Neural cell (in vitro differentiated cells): ENCODE measurements at regions not wholly inside any gene's neighbourhood (a gene's known extent, or its start where the extent isn't known, plus 50 kb on each side); places are given as distances from the start of the nearest gene placed in this dataset.

Source experiments
- H2AFZ ChIP-seq: fragments of 200-600, 300-800 bp; sonication (generic), shearing (Covaris generic); 2 replicates; pipeline ENCODE4 v1.6.0; 2014; ENCODE audit warnings: low read depth, mild to moderate bottlenecking, antibody characterized with exemption, low read length, moderate library complexity
- H3F3A ChIP-seq: fragments of 200-600 bp; shearing (Covaris generic); 2 replicates; pipeline ENCODE4 v1.6.1; 2016; ENCODE audit warnings: mild to moderate bottlenecking, moderate library complexity, mixed read lengths, antibody characterized with exemption, low read length; ENCODE audit not compliant: insufficient read depth, poor library complexity, severe bottlenecking
- H3K27ac ChIP-seq: fragments of 200-600, 300-800 bp; sonication (generic), shearing (Covaris generic); 2 replicates; pipeline ENCODE4 v1.5.1; 2014; ENCODE audit warnings: mild to moderate bottlenecking, low read length, moderate library complexity
- H3K27me3 ChIP-seq: fragments of 300-800, 200-600 bp; sonication (generic), shearing (Covaris generic); 2 replicates; pipeline ENCODE4 v1.6.0; 2014; ENCODE audit warnings: mild to moderate bottlenecking, low read depth, low read length, moderate library complexity; ENCODE audit not compliant: insufficient read depth
- H3K36me3 ChIP-seq: fragments of 300-800, 200-600 bp; sonication (generic), shearing (Covaris generic); 2 replicates; pipeline ENCODE4 v1.5.1; 2014; ENCODE audit warnings: mild to moderate bottlenecking, antibody characterized with exemption, low read length, moderate library complexity; ENCODE audit not compliant: insufficient read depth
- H3K4me2 ChIP-seq: fragments of 300-800, 200-600 bp; sonication (generic), shearing (Covaris generic); 2 replicates; pipeline ENCODE4 v1.6.0; 2014; ENCODE audit warnings: mild to moderate bottlenecking, low read length
- H3K4me3 ChIP-seq: fragments of 300-800, 200-600 bp; sonication (generic), shearing (Covaris generic); 2 replicates; pipeline ENCODE4 v1.5.1; 2014; ENCODE audit warnings: mild to moderate bottlenecking, low read length, moderate library complexity
- H3K79me2 ChIP-seq: fragments of 200-600 bp; shearing (Covaris generic); replicated peaks from 2 replicates; pipeline ENCODE4 v1.6.0; 2014; ENCODE audit warnings: mild to moderate bottlenecking, low read length, moderate library complexity; ENCODE audit not compliant: insufficient read depth
- H3K9ac ChIP-seq: fragments of 300-800, 200-600 bp; sonication (generic), shearing (Covaris generic); 2 replicates; pipeline ENCODE4 v1.6.1; 2016; ENCODE audit warnings: mild to moderate bottlenecking, low read length, mixed read lengths
- H3K9me2 ChIP-seq: fragments of 200-600 bp; shearing (Covaris generic); 2 replicates; pipeline ENCODE4 v1.6.1; 2016; ENCODE audit warnings: mild to moderate bottlenecking, low read length, mixed read lengths; ENCODE audit not compliant: insufficient read depth
- H3K9me3 ChIP-seq: fragments of 200-600, 300-800 bp; sonication (generic), shearing (Covaris generic); 2 replicates; pipeline ENCODE4 v1.6.1; 2016; ENCODE audit warnings: mild to moderate bottlenecking, mixed run types, low read length, moderate library complexity, mixed read lengths
- H4K20me1 ChIP-seq: fragments of 200-600 bp; shearing (Covaris generic); 2 replicates; pipeline ENCODE4 v1.6.1; 2016; ENCODE audit warnings: mild to moderate bottlenecking, mixed run types; ENCODE audit not compliant: insufficient read depth
- CTCF ChIP-seq: fragments of 450-650 bp; IDR thresholded peaks from 2 replicates; pipeline ENCODE4 v1.5.1; 2014; ENCODE audit warnings: antibody characterized with exemption, mild to moderate bottlenecking, moderate library complexity; ENCODE audit not compliant: poor library complexity, severe bottlenecking
- EP300 ChIP-seq: fragments of 450-650 bp; conservative IDR thresholded peaks from 2 replicates; pipeline ENCODE4 v1.6.1; 2014; ENCODE audit warnings: antibody characterized with exemption, mild to moderate bottlenecking, moderate library complexity; ENCODE audit not compliant: poor library complexity, severe bottlenecking
- EZH2 ChIP-seq: fragments of 200-600, 300-800 bp; shearing (Covaris generic), sonication (generic); IDR thresholded peaks from 2 replicates; pipeline ENCODE4 v1.6.1; 2014; ENCODE audit warnings: antibody characterized with exemption, low read length, borderline replicate concordance, mild to moderate bottlenecking; ENCODE audit not compliant: insufficient read depth, poor library complexity, severe bottlenecking
- MXI1 ChIP-seq: fragments of 450-650 bp; conservative IDR thresholded peaks from 2 replicates; pipeline ENCODE4 v1.6.1; 2014; ENCODE audit warnings: antibody characterized with exemption, mild to moderate bottlenecking; ENCODE audit not compliant: poor library complexity, severe bottlenecking
- POLR2AphosphoS5 ChIP-seq: IDR thresholded peaks from 2 replicates; pipeline ENCODE4 v1.6.1; 2012
- RAD21 ChIP-seq: fragments of 450-650 bp; conservative IDR thresholded peaks from 2 replicates; pipeline ENCODE4 v1.6.1; 2014; ENCODE audit warnings: antibody characterized with exemption, mild to moderate bottlenecking, moderate library complexity
- REST ChIP-seq: IDR thresholded peaks from 2 replicates; pipeline ENCODE4 v1.6.1; 2012; ENCODE audit warnings: borderline replicate concordance
- SMC3 ChIP-seq: fragments of 450-650 bp; conservative IDR thresholded peaks from 2 replicates; pipeline ENCODE4 v1.6.1; 2014; ENCODE audit warnings: antibody characterized with exemption, mild to moderate bottlenecking, moderate library complexity; ENCODE audit not compliant: poor library complexity
- TAF1 ChIP-seq: IDR thresholded peaks from 2 replicates; pipeline ENCODE4 v1.6.1; 2012; ENCODE audit warnings: low read depth

- no peaks in the 10 kb centered on the region for H3K27me3 ChIP-seq
- H3F3A ChIP-seq, result no peaks in the 10 kb centered on the region
- no peak overlapping the region for H3K9ac ChIP-seq
- H3K9me3 ChIP-seq, result no peaks in the 10 kb centered on the region
- H3K4me3 ChIP-seq, result no peak overlapping the region
- no peaks in the 10 kb centered on the region for H3K9me2 ChIP-seq
- no peaks in the 10 kb centered on the region for H4K20me1 ChIP-seq
- no peak overlapping the region for H3K4me2 ChIP-seq
- no peak overlapping the region for H3K27ac ChIP-seq
- no peak overlapping the region for H2AFZ ChIP-seq
- TF ChIP-seq RAD21 (no peak), SMC3 (no peak), EP300 (no peak), CTCF (no peak), EZH2 (no peak), TAF1 (no peak), REST (no peak), POLR2AphosphoS5 (no peak), MXI1 (no peak)
- no peaks in the 10 kb centered on the region for H3K36me3 ChIP-seq
- H3K79me2 ChIP-seq, result no peaks in the 10 kb centered on the region
Observed at GRCh38 chr6:77019081-77019480, 444.2 kb downstream of the HTR1B start.

GRCh38 chr6:77017537-77017936 is 445.8 kb downstream of the HTR1B start:
- H3K4me3 ChIP-seq, result no peak overlapping the region
- no peaks in the 10 kb centered on the region for H3K36me3 ChIP-seq
- no peaks in the 10 kb centered on the region for H3K79me2 ChIP-seq
- no peak overlapping the region for H3K9ac ChIP-seq
- no peak for TF ChIP-seq TAF1
- no peak for TF ChIP-seq MXI1
- no peak for TF ChIP-seq REST
- TF ChIP-seq RAD21, result no peak
- no peak for TF ChIP-seq EZH2
- no peaks in the 10 kb centered on the region for H3K9me3 ChIP-seq
- no peak overlapping the region for H2AFZ ChIP-seq
- no peaks in the 10 kb centered on the region for H3K9me2 ChIP-seq
- H4K20me1 ChIP-seq, result no peaks in the 10 kb centered on the region
- H3K4me2 ChIP-seq, result no peak overlapping the region
- H3K27ac ChIP-seq, result no peak overlapping the region
- no peaks in the 10 kb centered on the region for H3F3A ChIP-seq
- H3K27me3 ChIP-seq, result peaks cover 7% of the 10 kb centered on the region
